Activated CD4-positive, alpha-beta T cell treated with anti-CD3 and anti-CD28 coated beads, Interleukin-2, Interleukin-6, amounts not matched to agents 100 ng/mL and 50 ng/mL, durations not matched to agents 16 hours and 8 hours (primary cell): ENCODE measurements at regions not wholly inside any gene's neighbourhood (a gene's known extent, or its start where the extent isn't known, plus 50 kb on each side); places are given as distances from the start of the nearest gene placed in this dataset.

ENCODE experiments used
- DNase-seq: peaks from one replicate; pipeline ENCODE4 v3.0.0-alpha.2; 2020

GRCh38 chr14:26395726-26396125, 202.1 kb downstream of the NOVA1 start:
- no peak for DNase-seq

- no peak for DNase-seq
These were observed 203.6 kb downstream of the NOVA1 start for GRCh38 chr14:26394150-26394810.

DNA sequence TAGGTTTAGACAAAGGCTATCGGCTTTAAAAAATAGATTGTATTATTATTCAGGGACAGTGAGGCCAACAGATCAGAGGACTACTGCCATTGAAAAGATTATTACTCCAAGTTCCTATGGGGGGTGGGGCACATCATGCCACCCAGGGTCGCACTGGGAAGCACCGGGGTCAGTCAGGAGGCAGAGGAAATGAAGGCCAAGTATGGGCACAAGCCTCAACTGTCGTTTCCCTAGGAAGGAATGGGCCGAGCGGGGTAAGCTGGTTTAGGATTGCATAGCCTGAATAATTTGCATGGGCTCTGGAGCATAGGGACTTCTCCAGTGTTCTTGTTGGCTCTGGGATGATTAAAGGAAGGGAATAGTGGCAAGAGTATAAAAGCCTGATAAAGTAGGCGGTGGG, 205.3 kb downstream of the NOVA1 start:
- no peak for DNase-seq

DNA sequence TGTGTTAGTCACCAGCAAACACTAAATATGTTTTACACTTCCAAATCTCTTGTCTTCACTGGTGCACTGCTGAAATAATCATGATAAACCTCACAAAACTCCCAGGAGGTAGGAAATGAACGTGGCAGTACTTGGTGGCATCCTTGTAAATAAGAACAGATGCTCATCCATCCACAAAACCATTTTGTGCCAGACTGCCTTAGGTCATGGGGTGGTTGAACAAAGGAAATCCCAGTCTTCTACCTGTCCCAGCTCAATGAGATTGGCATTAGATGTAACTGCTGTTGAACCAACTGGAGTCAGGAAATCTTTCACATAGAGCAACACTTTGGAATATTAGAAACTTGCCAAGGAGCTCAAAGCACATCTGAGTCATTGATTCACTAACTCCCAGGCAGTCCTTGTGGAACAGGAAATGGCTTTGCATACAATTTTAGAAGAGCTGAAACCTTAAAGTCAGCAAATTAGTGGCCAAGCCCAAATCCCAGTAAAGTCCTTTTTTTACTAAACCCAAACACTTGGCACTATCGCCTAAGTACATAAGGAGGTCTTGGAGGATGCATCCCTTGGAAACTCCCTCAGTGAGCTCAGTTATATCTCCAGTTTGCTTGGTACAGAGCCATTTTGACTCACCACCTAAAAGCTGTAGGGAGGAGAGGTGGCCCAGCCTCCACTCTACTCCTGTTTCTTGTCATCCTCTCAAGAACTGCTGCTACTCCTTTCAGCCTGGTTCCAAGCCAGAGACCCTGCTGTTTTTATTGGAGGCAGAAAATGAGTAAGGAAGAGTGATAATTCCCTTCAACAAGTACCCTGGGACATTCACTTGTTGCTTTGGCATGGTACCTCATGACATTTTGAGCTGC, 208.0 kb downstream of the NOVA1 start:
- no peak for DNase-seq

DNA sequence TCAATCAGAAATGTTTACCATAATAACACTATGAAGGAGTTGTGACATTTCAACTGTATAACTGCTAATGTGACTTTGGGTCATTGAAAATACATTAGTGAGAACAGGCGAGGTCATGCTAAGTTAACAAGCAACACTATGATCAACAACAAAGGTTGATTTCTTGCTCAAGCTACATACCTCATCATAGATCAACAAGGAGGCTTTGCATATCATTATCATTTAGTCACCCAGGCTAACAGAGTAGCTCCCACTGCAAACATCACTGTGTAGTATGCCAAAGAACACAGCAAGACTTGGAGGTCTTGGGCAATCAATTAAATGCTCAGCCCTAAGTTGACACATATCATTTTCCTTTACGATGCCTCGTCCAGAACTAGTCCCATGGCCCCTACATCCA, 212.5 kb downstream of the NOVA1 start:
- no peak for DNase-seq

GRCh38 chr14:26382901-26383685, 214.7 kb downstream of the NOVA1 start:
- DNase-seq: no peak

GRCh38 chr14:26381405-26381804, 216.4 kb downstream of the NOVA1 start:
- DNase-seq: no peak

DNA sequence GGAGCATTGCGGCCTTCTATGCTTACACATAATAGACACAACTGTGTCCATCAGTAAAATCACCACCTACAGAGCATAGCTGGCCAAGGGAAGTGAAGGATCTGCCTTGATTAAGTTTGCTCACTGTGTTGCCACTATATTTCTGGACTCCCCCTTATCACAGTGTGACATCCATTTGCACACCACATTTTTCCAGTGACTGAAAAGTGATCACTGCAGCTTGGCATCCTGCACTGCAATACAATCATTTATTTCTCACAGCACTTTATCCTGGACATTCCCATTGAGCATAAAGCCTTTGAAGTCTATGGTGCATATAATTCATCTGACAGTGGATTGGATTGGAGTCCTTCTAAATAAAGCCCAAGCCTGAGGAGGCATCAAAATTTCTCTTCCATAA, 217.2 kb downstream of the NOVA1 start:
- DNase-seq: no peak

DNA sequence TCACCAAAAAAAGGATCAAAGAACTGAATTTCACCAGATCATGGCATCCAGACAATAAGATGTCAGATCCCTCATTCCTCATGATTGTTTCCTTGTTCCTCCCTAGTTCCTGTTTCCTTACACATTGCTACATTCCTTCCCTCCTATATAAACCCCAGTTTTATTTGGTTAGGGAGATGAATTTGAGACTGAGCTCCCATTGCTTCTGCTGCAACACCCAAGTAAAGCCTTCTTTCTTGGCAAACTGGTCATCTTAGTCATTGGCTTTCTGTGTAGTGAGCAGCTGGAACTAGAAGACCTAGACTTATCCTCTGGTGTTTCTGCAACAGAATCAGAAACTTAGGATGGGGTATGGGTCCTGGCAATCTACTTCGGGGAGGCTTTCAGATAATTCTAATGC, 217.9 kb downstream of the NOVA1 start:
- no peak for DNase-seq

GRCh38 chr14:26377150-26377549, 220.7 kb downstream of the NOVA1 start:
- DNase-seq: no peak

DNA sequence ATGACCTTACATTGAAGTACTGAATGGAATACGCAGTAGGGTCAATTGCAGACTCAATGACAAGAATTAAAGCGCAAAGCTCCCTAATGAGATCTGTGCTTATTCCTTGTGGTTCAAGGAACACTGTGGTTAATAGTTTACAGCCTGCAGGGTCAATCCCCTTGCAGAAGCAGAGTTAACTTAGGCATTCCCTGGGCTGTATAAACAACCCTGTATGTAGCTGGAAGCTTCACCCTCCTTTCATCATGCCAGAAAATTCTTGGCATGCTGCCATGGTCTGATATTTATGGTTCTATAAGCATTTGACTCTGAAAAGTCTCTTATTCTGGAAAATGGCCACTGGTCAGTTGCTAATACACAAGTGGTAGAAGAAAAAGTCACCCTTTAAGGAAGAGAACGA, 227.7 kb downstream of the NOVA1 start:
- no peak for DNase-seq

GRCh38 chr14:26363689-26364088, 234.1 kb downstream of the NOVA1 start:
- DNase-seq: no peak

DNA sequence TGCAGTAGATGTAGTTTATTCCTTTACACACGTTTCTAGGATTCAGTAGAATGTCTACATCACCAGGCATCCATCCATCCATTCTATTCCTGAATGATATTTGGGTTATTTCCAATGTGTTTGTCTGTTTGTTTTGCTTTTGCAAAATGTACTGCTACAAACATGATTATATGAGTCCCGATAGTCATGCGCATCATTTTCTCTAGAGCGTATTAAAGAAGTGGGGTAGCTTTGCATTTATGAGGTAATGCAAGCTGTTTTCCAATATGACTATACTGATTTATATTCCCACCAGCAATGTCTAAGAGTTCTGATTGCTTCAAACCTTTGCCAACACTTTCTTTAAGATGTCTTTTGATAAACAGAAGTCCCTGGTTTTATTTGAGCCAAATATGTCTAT, 253.2 kb downstream of the NOVA1 start:
- no peak for DNase-seq

- no peak for DNase-seq
These were observed 258.5 kb downstream of the NOVA1 start for GRCh38 chr14:26339381-26339780.

DNA sequence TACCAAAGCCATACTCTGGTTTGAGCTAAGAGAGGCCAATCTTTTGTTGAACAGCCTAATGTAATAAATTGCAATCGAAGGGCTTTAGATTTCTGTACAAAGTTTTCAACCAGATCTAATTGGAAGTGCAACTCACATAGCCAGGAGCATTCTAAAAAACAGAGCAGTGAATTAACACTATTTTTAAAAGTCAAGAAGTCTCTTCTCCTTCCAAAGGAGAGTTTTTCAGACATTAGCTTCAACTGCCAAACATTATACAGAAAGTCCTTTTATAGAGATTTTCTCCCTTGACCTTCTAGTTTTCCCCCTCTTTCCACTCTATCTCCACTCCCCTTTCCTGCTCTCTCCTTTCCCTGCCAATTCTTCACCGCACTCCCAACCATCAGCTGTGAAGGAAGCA, 259.6 kb downstream of the NOVA1 start:
- DNase-seq: no peak

- no peak for DNase-seq
These were observed 263.5 kb downstream of the NOVA1 start for GRCh38 chr14:26334288-26334687.

- DNase-seq: no peak
These were observed 264.9 kb downstream of the NOVA1 start for GRCh38 chr14:26332966-26333365.

DNA sequence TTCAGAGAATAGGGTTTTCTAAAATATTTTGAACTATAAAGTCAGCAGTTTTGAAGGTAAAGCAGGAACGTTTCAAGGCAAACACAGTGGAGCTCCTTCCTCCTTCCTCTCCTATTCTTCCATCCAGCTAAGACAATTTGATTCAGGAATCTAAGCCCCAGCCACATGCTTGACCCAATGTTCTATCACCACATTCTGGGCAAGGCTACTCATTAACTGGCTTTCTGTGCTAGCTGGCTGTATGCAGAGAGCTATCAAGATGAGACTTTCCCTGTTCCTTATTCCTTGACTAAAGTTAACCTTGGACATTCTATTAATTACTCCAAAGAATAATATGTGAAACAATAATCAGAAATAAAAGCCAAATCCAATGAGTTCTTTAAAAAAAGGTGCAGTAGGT, 266.9 kb downstream of the NOVA1 start:
- DNase-seq: no peak

- DNase-seq: no peak
These were observed 269.0 kb downstream of the NOVA1 start for GRCh38 chr14:26328791-26329190.

GRCh38 chr14:26323869-26324268, 274.0 kb downstream of the NOVA1 start:
- DNase-seq: no peak

GRCh38 chr14:26320886-26321285, 276.9 kb downstream of the NOVA1 start:
- no peak for DNase-seq

DNA sequence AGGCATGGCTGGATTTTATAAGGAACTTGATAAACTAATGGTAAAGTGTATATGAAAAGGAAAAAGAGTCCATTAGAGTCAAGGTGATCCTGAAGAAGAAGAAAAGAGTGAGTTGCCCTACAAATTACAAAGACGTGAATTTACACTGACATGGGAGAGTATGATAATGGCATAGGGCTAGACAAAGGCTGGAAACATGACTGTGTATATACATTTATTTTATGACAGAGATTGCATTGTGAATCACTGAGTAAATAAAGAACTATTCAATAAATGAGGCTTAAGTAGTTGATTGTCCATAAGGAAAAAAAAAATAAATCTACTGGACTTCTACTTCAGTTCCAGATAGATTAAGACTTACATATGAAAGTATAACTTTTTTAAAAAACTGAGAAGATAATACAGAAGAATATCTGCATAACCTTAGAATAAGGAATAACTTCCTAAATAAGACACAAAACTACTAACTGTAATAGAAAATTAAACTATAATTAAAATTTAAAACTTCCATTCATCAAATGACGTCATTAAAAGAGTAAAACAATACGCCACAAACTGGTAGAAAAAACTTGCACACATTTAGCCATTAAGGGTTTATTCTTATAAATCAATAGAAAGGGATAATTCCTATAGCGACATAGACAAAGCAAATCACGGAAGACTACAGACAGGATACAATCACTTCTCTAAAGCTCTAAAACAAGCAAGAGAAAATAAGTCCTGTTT, 278.5 kb downstream of the NOVA1 start:
- no peak for DNase-seq

- no peak for DNase-seq
These were observed 293.8 kb downstream of the NOVA1 start for GRCh38 chr14:26304056-26304455.
